ENCODE measurements at regions not wholly inside any gene's neighbourhood (a gene's known extent, or its start where the extent isn't known, plus 50 kb on each side); places are given as distances from the start of the nearest gene placed in this dataset.

DNA sequence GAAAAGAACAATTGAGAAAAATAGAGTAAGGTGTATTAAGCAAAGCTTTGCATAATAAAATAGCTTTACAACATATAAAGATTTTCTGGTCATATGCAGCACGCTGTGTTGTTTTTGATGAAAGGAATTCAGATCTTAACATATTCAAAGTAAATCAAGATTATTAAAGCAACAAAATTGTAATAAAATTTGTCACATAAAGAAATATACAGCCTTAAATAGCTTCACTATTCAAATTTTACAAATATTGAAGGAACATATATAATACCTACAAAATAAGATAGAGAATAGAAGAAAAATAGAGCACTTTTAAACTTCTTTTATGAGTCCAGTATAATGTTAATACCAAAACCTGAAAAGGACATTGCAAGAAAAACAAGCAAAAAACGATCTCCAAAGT, 749.1 kb upstream of the POT1 start:
- Mint-ChIP-seq H3K36me3 (ENCODE audit: low read depth) (no peaks in the 10 kb centered on the region), H3K9me3 (peaks cover 3% of the 10 kb centered on the region), H3K4me3 (no peak overlapping the region), H3K27ac (no peak overlapping the region), H3K4me1 (ENCODE audit: low read depth) (no peaks in the 10 kb centered on the region), H3K27me3 (ENCODE audit: low read depth) (no peaks in the 10 kb centered on the region)
- DNase-seq (ENCODE audit: low spot score) = no peak

DNA sequence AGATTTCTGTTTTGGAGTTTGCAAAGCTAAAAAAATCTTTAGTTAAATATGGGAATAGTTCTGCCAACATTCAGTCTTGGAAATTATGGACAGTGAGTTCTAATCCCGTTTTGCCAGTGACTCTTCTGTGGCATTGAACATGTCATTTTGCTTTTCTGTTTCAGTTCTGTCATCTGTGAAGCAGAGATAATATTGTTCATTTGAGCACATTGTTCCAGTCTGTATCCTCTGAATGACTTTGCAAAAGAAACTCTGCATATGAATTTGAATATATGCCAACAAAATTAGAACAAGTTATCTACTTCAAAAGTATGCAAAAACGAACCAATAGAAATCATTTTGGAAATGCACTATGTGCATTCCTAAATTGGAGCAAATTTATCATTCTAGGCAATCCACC, 746.0 kb upstream of the POT1 start:
- Mint-ChIP-seq H3K9me3 (no peaks in the 10 kb centered on the region), H3K27ac (no peak overlapping the region), H3K4me1 (ENCODE audit: low read depth) (no peaks in the 10 kb centered on the region), H3K36me3 (ENCODE audit: low read depth) (no peaks in the 10 kb centered on the region), H3K27me3 (ENCODE audit: low read depth) (no peaks in the 10 kb centered on the region), H3K4me3 (no peak overlapping the region)
- DNase-seq (ENCODE audit: low spot score) = no peak

DNA sequence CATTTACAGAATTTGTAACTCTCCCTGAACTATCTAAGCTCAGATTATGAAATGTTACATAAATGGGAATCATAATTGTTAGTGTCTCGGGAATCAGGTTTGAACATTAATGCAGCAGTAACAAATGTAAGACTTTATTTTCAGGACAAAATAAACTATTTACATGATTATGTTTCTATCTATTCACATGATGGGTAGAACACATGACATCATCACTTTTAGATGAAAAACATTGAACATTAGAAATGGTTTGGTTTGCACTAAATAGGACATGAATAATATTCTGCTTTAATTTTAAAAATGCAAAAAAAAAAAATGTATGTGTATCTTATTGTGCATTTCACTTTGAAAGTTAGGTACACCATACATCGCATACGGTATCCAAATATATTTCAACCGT, 745.5 kb upstream of the POT1 start:
- DNase-seq (ENCODE audit: low spot score) = no peak
- H3K27ac Mint-ChIP-seq = no peak overlapping the region
- H3K9me3 Mint-ChIP-seq = no peaks in the 10 kb centered on the region
- no peaks in the 10 kb centered on the region for H3K27me3 Mint-ChIP-seq (ENCODE audit: low read depth)
- H3K4me3 Mint-ChIP-seq = no peak overlapping the region
- no peaks in the 10 kb centered on the region for H3K4me1 Mint-ChIP-seq (ENCODE audit: low read depth)
- H3K36me3 Mint-ChIP-seq (ENCODE audit: low read depth) = no peaks in the 10 kb centered on the region

DNA sequence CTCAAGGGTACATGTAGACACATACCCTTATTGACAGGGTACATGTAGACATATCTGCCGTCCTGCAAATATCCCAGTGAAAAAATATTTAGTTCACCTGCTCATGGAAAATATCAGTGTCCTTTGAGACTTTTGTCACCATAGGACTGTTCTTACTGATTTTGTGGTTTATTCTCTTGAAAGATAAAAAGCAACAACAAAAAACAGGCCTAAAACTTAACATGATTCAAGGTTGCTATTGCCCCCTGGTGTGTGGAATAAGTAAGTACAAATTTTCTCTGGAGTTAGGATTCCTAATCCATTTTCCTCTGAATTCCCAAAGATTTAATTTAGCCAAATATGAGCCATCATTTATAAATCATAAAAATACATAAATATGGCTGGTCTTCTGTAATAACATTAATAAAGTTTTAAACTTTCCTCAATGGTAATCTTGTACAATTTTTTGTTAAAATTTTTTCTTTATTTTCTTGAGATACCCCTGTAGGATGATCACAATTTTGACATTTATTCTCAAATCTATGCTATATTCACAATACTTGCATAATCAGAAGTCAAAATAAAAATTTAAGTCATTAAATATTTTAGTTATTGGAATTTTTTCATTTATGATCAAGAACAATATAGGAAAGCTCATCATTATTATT, 741.4 kb upstream of the POT1 start:
- Mint-ChIP-seq H3K36me3 (ENCODE audit: low read depth) (no peaks in the 10 kb centered on the region), H3K4me3 (no peak overlapping the region), H3K9me3 (no peaks in the 10 kb centered on the region), H3K4me1 (ENCODE audit: low read depth) (no peaks in the 10 kb centered on the region), H3K27me3 (ENCODE audit: low read depth) (no peaks in the 10 kb centered on the region), H3K27ac (no peak overlapping the region)
- DNase-seq (ENCODE audit: low spot score) = no peak

DNA sequence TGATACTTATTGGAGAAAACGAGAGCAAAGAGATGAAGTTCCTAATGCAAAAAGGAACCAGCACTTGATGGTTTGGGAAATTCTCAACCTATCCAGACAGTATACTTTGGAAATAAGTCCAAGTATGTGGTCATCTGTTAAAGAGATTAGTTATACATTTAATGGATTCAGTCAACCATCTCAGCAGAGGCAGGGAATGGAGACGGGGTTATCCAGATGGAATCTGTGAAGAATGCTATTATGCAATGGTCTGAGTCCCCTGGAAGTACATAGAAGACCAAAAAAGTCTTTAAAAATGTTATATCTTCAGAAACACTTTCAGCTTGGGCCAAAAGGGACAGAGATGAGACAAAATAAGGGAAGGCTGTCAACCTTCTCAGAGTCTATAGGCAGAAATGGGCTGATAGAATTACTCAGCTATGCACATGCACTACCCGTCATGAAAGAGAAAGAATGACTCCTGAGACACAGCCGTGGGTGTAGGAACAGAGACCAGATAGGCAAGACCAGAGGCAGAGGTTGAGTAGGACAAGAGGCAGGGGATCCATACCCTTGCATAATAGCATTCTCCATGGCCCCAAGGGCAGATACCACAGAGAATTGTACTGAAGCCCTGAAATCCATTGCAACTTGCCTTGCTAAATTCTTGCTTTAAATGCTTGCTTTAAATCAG, 738.8 kb upstream of the POT1 start:
- H3K4me3 Mint-ChIP-seq = no peak overlapping the region
- peaks cover 2% of the 10 kb centered on the region for H3K9me3 Mint-ChIP-seq
- H3K4me1 Mint-ChIP-seq (ENCODE audit: low read depth) = no peaks in the 10 kb centered on the region
- no peak overlapping the region for H3K27ac Mint-ChIP-seq
- no peak for DNase-seq (ENCODE audit: low spot score)
- H3K36me3 Mint-ChIP-seq (ENCODE audit: low read depth) = no peaks in the 10 kb centered on the region
- no peaks in the 10 kb centered on the region for H3K27me3 Mint-ChIP-seq (ENCODE audit: low read depth)

DNA sequence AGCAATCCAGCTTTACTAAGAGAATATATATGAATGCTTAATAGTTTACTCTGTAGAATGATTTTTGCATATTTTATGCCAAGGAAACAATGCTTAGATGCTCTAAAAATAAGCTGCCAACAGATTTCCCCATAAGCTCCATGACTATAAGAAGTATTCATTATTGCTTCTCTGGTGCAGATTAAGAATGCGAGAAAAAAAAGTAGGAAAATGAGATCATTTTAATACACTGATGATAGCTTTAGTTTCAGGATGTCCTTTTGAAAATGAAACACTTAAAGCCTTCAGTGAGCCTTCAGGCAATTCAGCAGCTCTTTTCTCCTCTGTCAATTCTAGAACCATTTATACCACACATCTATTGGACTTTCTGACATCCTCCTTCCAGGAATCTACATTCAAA, 735.0 kb upstream of the POT1 start:
- H3K27me3 Mint-ChIP-seq (ENCODE audit: low read depth) = no peaks in the 10 kb centered on the region
- peaks cover 3% of the 10 kb centered on the region for H3K9me3 Mint-ChIP-seq
- H3K4me1 Mint-ChIP-seq (ENCODE audit: low read depth) = no peaks in the 10 kb centered on the region
- DNase-seq (ENCODE audit: low spot score) = no peak
- H3K4me3 Mint-ChIP-seq = no peak overlapping the region
- H3K27ac Mint-ChIP-seq = no peak overlapping the region
- no peaks in the 10 kb centered on the region for H3K36me3 Mint-ChIP-seq (ENCODE audit: low read depth)

DNA sequence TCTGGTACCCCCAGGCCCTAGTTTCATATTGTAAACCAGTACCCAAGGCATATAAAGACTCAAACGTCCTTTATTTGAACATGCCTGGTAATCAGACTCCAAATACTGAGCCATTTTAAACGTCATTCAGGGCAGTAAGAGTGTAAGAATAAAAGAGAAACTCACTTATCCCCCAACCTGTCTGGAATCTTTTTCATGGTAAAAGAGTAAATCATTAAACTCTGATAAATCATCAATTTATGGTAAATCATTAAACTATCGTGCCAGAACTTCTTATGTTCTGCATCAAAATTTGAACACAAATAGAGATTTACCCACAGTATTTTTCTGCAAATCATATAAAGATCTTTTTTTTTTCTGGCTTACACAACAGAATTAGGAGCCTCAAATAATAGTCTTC, 734.3 kb upstream of the POT1 start:
- H3K36me3 Mint-ChIP-seq (ENCODE audit: low read depth) = no peaks in the 10 kb centered on the region
- H3K27me3 Mint-ChIP-seq (ENCODE audit: low read depth) = no peaks in the 10 kb centered on the region
- no peak for DNase-seq (ENCODE audit: low spot score)
- peaks cover 3% of the 10 kb centered on the region for H3K9me3 Mint-ChIP-seq
- H3K4me1 Mint-ChIP-seq (ENCODE audit: low read depth) = no peaks in the 10 kb centered on the region
- H3K4me3 Mint-ChIP-seq = no peak overlapping the region
- H3K27ac Mint-ChIP-seq = no peak overlapping the region

DNA sequence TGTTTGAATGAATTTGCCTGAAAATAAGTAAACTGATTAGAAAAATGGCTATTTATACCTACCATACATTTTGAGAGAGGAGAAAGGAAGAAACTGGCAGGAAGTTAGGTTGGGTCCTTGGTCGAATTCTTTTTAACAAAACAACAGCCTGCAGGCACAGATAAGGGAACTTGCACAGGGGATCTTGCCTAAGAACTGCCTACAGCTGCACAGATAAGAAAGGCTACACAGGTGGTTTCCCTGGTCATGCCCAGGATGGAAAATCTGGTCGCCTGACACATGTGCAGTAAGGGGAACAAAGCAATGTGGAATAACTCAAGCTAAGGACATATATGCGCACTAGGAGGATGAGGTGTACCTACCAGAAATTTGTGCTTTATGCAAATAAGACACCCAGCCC, 732.1 kb upstream of the POT1 start:
- Mint-ChIP-seq H3K27me3 (ENCODE audit: low read depth) (no peaks in the 10 kb centered on the region), H3K9me3 (peaks cover 3% of the 10 kb centered on the region), H3K36me3 (ENCODE audit: low read depth) (no peaks in the 10 kb centered on the region), H3K27ac (no peak overlapping the region), H3K4me1 (ENCODE audit: low read depth) (no peaks in the 10 kb centered on the region), H3K4me3 (no peak overlapping the region)
- no peak for DNase-seq (ENCODE audit: low spot score)

DNA sequence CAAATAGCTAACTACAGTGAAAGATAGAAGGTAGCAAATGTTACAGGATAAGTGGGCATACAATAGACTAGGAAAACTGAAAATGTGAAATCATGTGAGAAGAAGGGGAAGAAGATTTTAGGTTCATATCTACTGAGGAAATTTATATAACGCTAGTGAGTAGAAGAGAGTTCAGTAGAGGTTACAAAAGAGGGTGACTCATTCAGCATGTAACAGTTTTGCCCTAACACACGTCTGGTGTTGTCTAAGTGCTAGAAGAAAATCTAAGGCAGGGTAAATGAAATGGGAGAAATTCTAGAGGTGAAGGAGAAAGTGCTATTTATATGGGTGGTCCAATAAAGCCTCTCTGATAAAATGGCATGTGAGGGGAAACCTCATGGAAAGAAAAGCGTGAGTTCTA, 731.4 kb upstream of the POT1 start:
- peaks cover 3% of the 10 kb centered on the region for H3K9me3 Mint-ChIP-seq
- H3K4me3 Mint-ChIP-seq = no peak overlapping the region
- no peaks in the 10 kb centered on the region for H3K27me3 Mint-ChIP-seq (ENCODE audit: low read depth)
- no peaks in the 10 kb centered on the region for H3K36me3 Mint-ChIP-seq (ENCODE audit: low read depth)
- H3K27ac Mint-ChIP-seq = no peak overlapping the region
- no peaks in the 10 kb centered on the region for H3K4me1 Mint-ChIP-seq (ENCODE audit: low read depth)
- DNase-seq (ENCODE audit: low spot score) = no peak

DNA sequence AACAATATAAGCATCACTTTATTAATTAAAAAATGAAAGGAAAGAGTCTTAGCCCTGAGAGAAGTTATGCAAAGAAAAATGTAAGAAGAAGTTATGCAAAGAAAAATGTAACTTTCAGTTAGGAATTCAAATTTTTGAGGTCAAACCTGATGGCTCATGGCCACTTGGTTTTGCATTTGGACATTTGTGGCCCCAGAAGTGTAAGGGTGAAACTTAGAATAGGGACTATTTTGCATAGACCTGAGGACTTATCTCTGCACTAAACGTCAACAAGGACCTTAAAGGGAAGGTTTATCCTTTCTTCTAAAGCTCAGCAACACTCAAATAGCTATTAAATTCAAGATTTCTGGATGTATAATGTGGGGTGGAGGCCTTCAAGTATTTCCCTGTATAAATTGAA, 724.5 kb upstream of the POT1 start:
- no peaks in the 10 kb centered on the region for H3K4me1 Mint-ChIP-seq (ENCODE audit: low read depth)
- H3K27me3 Mint-ChIP-seq (ENCODE audit: low read depth) = no peaks in the 10 kb centered on the region
- H3K9me3 Mint-ChIP-seq = no peaks in the 10 kb centered on the region
- H3K4me3 Mint-ChIP-seq = no peak overlapping the region
- DNase-seq (ENCODE audit: low spot score) = no peak
- no peak overlapping the region for H3K27ac Mint-ChIP-seq
- H3K36me3 Mint-ChIP-seq (ENCODE audit: low read depth) = no peaks in the 10 kb centered on the region

DNA sequence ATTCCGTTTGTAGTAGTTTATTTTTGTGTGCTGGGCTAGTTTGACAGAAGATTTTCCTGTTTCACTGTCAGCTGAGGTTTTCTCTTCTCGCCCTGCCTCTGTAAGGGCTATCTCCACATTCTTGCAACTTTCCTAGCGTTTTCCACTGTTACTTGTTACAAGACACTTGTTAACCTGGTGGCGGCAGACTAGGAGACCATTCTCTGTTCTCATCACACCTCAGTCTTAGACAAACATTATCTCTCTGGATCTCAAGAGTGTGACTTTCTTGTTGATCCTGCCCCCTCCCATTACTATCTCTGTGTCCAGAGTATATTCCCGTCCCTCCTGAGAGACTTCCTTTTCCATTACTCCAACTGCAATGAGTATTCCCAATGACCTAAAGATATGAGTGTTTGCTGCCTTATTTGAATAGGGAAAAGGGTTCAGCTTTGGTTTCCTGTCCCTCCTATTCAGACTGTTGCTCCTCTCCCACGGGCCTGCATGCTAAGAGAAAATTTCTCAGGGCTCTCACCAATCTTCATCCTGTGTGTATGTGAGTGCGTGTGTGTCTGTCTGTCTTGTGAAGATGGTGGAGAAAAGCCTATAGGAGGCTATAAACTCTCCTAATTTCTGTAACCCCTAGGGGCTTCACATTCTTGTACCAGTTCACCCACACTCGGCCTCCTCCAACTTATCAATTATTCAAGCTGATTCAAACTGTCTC, 722.4 kb upstream of the POT1 start:
- peaks cover 3% of the 10 kb centered on the region for H3K9me3 Mint-ChIP-seq
- no peaks in the 10 kb centered on the region for H3K36me3 Mint-ChIP-seq (ENCODE audit: low read depth)
- no peaks in the 10 kb centered on the region for H3K27me3 Mint-ChIP-seq (ENCODE audit: low read depth)
- H3K4me1 Mint-ChIP-seq (ENCODE audit: low read depth) = no peaks in the 10 kb centered on the region
- no peak overlapping the region for H3K4me3 Mint-ChIP-seq
- no peak for DNase-seq (ENCODE audit: low spot score)
- no peak overlapping the region for H3K27ac Mint-ChIP-seq

DNA sequence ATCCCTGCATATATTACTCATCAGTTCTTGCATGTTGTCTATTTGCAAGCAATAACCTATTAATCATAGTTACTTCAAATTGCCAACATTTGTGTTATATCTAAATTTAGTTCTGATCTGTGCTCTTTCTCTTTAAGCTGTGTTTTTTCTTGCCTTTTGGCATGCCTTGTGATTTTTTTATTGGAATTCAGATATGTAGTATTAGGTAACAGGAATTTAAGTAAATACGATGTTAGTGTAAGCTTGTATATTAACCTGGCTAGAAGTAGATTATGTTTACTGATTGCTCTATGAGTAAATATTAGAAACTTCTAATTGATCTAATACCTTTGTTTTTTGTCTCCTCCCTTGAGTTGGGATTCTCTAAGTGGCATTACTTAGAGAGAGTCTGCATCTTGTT, 718.9 kb upstream of the POT1 start:
- Mint-ChIP-seq H3K36me3 (ENCODE audit: low read depth) (no peaks in the 10 kb centered on the region), H3K9me3 (peaks cover 4% of the 10 kb centered on the region), H3K4me1 (ENCODE audit: low read depth) (no peaks in the 10 kb centered on the region), H3K27me3 (ENCODE audit: low read depth) (no peaks in the 10 kb centered on the region), H3K27ac (no peak overlapping the region), H3K4me3 (no peak overlapping the region)
- no peak for DNase-seq (ENCODE audit: low spot score)

DNA sequence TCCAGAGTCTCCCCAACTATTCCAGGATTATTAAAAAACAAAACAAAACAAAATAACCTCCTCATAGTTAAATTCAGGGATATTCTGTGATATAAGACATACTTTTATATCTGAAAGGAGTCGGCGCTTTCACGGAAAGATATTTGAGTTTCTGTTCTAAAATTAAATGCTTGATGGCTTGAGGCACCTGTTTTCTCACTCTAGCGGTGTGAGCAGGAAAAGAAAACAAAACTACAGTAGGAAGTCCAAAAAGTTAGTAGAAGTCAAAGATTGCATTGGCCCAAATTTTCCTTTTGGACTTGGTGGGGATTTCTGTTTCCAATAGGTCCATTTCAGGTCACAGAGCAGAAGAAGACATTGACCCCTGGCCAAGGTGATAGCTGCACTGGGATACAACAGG, 716.1 kb upstream of the POT1 start:
- no peaks in the 10 kb centered on the region for H3K36me3 Mint-ChIP-seq (ENCODE audit: low read depth)
- peaks cover 7% of the 10 kb centered on the region for H3K9me3 Mint-ChIP-seq
- H3K27me3 Mint-ChIP-seq (ENCODE audit: low read depth) = no peaks in the 10 kb centered on the region
- no peak overlapping the region for H3K27ac Mint-ChIP-seq
- H3K4me3 Mint-ChIP-seq = no peak overlapping the region
- H3K4me1 Mint-ChIP-seq (ENCODE audit: low read depth) = no peaks in the 10 kb centered on the region
- no peak for DNase-seq (ENCODE audit: low spot score)

DNA sequence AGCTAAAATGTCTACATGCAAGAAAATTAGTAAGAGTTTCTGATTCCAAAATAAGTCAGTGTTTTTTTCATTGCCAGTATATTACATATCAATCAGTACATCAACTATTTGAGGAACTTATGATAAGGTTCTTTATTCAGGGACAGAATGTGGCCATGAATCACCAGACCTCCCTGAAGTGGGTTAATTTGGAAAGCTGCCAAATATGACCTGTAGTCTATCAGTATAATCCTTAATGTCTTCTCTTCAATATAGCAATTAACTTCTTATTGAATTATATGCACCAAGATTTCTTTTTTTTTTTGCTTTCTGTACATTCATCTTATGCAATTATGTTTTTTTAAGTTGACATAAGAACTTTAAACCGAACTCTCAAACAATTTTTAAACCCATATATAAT, 714.5 kb upstream of the POT1 start:
- H3K9me3 Mint-ChIP-seq = peaks cover 8% of the 10 kb centered on the region
- no peaks in the 10 kb centered on the region for H3K36me3 Mint-ChIP-seq (ENCODE audit: low read depth)
- DNase-seq (ENCODE audit: low spot score) = no peak
- H3K27ac Mint-ChIP-seq = no peak overlapping the region
- no peak overlapping the region for H3K4me3 Mint-ChIP-seq
- no peaks in the 10 kb centered on the region for H3K27me3 Mint-ChIP-seq (ENCODE audit: low read depth)
- H3K4me1 Mint-ChIP-seq (ENCODE audit: low read depth) = no peaks in the 10 kb centered on the region

All from T-helper 2 cell treated with Interferon-gamma antibody and Interleukin-4, amounts not matched to agents 5 μg/mL and 100 μg/mL, for 36 hours (primary cell).